HG03520 (cell line): ENCODE measurements at regions not wholly inside any gene's neighbourhood (a gene's known extent, or its start where the extent isn't known, plus 50 kb on each side); places are given as distances from the start of the nearest gene placed in this dataset.

ENCODE experiments used
- ATAC-seq: cut with Tn5 transposase; IDR thresholded peaks from one replicate; pipeline ENCODE4 v1.9.1; 2021; ENCODE audit warnings: mild to moderate bottlenecking, moderate library complexity; ENCODE audit not compliant: unreplicated experiment

DNA sequence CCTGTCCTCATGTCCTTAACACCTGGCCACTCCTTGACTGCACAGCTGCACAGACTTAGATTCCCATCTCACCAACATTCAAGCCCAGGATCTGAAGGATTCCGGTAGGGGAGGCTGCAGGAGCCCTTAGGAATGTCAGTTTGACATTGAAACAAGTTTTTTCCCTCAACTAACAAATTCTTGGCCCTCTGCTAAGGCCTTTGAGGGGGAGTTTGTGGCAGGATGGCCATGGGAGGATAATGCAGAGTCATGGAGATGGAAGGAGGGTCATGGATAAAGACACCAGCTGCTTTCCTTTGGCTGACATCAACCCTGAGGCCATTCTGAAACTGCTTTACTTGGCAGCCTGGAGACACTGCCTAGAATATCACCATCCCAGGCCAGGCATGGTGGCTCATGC lies 63.4 kb upstream of the PPP2R5A start:
- ATAC-seq: no peak

DNA sequence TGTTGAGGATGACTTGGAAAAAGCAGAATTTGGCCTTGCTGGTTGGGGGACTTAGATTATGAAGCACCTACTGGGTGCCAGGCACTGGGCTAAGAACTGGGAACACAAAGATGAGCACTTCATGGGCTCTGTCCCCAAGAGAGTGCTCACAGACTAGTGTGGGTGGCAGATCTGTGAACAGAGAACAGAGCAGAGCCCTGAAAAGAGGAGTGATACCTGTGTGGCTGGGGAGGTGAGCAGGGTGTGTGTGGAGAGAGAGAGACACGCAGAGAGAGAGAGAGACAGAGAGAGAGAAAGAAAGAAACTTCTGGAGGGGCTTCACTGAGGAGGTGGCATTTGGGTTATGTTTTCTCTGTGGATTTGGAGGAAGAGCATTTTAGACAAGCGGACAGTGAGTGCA lies 61.1 kb upstream of the PPP2R5A start:
- ATAC-seq: no peak

DNA sequence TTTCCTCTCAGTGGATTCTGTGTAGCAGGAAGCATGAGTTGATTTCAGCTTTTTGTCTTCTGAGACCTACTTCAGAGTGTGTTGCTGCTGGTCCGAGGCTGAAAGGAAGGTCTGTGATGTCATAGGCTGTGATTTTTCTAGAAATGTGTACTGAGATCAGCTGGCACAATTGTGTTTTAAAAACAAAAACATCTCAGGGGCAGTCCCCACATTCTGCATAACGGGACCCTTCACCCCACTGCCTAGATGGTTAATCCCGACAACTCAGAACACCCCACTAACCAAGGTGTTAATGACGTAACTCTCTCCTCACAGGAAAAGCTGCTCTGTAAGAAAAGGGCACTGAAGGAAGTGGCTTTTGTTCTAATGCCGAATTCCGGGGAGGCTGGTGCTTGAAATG lies 59.8 kb upstream of the PPP2R5A start:
- no peak for ATAC-seq

DNA sequence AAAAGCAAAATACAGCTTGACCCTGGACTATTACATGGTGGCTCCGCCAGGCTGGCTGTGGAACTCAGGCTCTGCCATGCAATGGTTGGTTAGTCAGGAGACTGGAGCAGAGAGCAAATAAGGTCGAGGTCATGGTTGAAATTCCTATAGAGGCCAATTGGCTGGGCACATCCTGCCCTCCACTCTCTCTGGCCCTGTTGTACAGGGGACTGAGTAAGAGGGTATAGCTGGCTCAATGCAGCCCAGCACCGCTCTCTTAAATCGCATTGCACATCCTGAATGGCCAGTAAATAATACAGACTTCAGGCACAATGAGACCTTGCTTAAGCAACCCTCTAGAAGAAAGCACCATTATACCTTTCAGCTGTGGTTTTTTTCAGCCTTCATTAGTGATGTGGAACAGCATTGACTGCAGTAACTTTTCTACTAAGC lies 59.3 kb upstream of the PPP2R5A start:
- ATAC-seq: no peak

- no peak for ATAC-seq
Observed at GRCh38 chr1:212226467-212226866, 58.7 kb upstream of the PPP2R5A start.

GRCh38 chr1:212228076-212228475 lies 57.1 kb upstream of the PPP2R5A start:
- no peak for ATAC-seq

GRCh38 chr1:212228591-212229119 lies 56.6 kb upstream of the PPP2R5A start:
- no peak for ATAC-seq

- no peak for ATAC-seq
Observed at GRCh38 chr1:212229654-212230053, 55.6 kb upstream of the PPP2R5A start.

DNA sequence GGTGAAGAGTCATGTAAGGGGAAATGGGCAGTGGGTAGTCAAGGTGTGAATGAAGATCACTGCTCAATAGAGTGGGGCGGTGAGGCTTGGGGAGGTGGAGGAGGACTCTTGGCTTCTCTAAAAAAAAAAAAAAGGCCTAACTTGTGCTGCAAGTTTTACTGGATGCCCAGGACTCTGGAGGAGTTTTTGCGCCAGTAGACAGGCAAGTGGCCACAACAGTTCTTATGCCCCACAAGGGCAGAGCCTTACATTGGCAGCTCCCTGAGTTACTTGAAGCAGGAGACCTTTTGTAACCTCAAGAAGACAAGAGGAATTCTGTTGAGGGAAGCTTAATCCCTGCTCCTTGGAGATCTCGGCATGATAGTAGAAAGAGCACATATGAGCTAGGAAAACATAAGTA lies 54.9 kb upstream of the PPP2R5A start:
- no peak for ATAC-seq

- no peak for ATAC-seq
Observed at GRCh38 chr1:212231372-212231771, 53.8 kb upstream of the PPP2R5A start.

DNA sequence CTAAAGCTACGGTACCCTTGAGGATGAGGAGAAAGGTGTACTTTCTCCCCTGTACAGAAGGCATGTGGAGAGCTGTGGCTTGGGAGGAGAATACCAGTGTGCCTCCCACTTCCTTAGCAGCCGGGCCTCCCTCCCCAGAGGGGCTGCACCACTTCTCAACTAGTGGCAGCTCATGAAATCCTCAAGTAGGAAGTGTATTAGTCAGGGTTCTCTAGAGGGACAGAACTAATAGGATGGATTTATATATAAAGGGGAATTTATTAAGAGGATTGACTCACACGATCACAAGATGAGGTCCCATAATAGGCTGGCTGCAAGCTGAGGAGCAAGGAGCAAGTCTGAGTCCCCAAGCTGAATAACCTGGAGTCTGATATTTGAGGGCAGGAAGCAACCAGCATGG lies 53.1 kb upstream of the PPP2R5A start:
- ATAC-seq: no peak

DNA sequence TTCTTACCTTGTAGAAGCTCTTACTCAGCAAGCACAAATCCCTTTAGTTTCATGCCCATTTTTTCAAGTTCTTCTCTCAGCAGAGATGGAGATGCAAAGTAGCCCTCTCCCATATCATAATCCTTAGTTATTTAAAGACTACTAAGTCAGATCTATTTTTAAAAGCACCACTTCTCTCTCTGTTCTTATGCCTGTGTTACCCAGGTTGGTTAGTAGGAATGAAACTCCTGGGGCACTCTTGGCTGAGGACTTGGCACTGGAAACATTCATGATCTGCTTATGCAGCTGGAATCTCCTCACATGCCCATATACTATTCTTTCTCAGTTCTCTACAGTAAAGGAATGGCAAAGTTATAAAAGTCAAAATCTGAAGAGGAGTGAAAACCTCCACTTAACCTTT lies 51.9 kb upstream of the PPP2R5A start:
- no peak for ATAC-seq

- peak; percentile 67 for ATAC-seq
Observed at GRCh38 chr1:212234431-212235395, 50.5 kb upstream of the PPP2R5A start.
